K562 (cell line): ENCODE measurements at regions not wholly inside any gene's neighbourhood (a gene's known extent, or its start where the extent isn't known, plus 50 kb on each side); places are given as distances from the start of the nearest gene placed in this dataset.

Source experiments
- E4F1 ChIP-seq: fragments of 250-450 bp; sonication (Bioruptor Pico); IDR thresholded peaks from 2 replicates; pipeline ENCODE4 v1.5.0; 2021; ENCODE audit warnings: mild to moderate bottlenecking, borderline replicate concordance
- EGR1 ChIP-seq: fragments of 450-650 bp; conservative IDR thresholded peaks from 2 replicates; pipeline ENCODE4 v1.6.1; 2017; ENCODE audit warnings: mild to moderate bottlenecking
- EP300 ChIP-seq: IDR thresholded peaks from 2 replicates; pipeline ENCODE4 v1.6.1; 2012; ENCODE audit warnings: low read length, improper control_type of control experiment
- HNRNPH1 ChIP-seq: fragments of 200-400 bp; formaldehyde crosslinking; optimal IDR thresholded peaks from 2 replicates; pipeline ENCODE3; 2017; ENCODE audit warnings: low read depth, mild to moderate bottlenecking, low read length, moderate library complexity
- POLR2A ChIP-seq: fragments of 450-650 bp; conservative IDR thresholded peaks from 2 replicates; pipeline ENCODE4 v1.6.1; 2016
- RERE ChIP-seq: sonication (generic); formaldehyde crosslinking; IDR thresholded peaks from 2 replicates; pipeline ENCODE4 v1.8.0; 2023; ENCODE audit warnings: missing genetic modification reagents, mild to moderate bottlenecking, borderline replicate concordance

GRCh38 chr1:101508913-101509312, 272.1 kb downstream of the S1PR1 start (continued):
- no peak for TF ChIP-seq RERE (CRISPR knock-in tag)
- no peak for TF ChIP-seq EP300
- TF ChIP-seq POLR2A, result no peak
- TF ChIP-seq HNRNPH1, result no peak
- TF ChIP-seq EGR1, result no peak
- TF ChIP-seq E4F1 (CRISPR knock-in tag), result no peak
